Breast epithelium (tissue), 3 donors: ENCODE measurements at regions not wholly inside any gene's neighbourhood (a gene's known extent, or its start where the extent isn't known, plus 50 kb on each side); places are given as distances from the start of the nearest gene placed in this dataset.

Experiments used
- POLR2A ChIP-seq: fragments of 450-650 bp; IDR thresholded peaks from one replicate; pipeline ENCODE4 v1.6.1; 2016; ENCODE audit warnings: antibody characterized with exemption, mild to moderate bottlenecking, moderate library complexity
- TF ChIP-seq, protein P1 (sequence below), 3 donors: fragments of 450-650 bp; IDR thresholded peaks; one replicate each; pipeline ENCODE4 v1.5.1; 2016 to 2017; ENCODE audit warnings: antibody characterized with exemption in 3 of 3, mild to moderate bottlenecking in 3 of 3, moderate library complexity in 3 of 3

DNA sequence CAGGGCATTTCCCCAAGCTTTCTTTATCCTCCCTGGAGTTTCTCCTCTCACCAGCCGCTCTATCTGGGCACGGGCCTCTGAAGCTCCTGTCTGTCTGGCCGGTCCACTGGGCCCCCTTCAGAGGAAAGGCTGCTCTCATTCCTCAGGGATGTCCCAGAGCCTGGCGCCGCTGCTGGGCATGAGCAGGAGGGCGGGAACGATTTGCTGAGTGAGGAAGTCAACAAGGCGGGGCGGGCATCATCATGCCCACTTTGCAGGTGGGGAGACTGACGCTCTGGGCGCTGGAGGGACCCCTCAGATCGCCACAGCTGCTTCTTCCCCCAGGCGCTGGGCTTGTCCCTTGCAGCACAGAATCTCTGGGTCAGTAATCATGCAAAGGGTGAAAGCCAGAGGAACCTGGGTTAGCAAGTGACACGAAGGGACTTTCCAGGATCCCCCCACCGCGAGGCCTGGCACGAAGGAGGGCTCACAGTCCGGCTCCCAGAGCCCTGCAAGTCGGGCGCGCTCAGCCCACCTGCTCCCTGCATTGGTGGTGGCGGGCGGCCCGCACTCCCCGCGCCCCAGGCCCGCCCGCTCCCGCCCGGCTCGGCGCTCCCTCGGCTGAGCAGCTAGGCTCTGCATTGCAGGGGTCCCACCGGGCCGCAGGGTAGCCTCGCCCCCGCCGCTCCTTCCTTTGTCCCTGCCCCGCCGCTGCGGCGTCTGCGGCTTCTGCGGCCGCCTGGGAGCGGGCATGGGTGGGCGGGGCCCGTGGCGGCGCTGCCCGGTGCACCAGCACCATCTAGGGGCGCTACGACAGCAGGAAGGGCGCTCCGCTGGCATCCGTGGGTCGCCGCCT is 157.8 kb downstream of the CYRIA start:
- TF ChIP-seq, protein P1, sequence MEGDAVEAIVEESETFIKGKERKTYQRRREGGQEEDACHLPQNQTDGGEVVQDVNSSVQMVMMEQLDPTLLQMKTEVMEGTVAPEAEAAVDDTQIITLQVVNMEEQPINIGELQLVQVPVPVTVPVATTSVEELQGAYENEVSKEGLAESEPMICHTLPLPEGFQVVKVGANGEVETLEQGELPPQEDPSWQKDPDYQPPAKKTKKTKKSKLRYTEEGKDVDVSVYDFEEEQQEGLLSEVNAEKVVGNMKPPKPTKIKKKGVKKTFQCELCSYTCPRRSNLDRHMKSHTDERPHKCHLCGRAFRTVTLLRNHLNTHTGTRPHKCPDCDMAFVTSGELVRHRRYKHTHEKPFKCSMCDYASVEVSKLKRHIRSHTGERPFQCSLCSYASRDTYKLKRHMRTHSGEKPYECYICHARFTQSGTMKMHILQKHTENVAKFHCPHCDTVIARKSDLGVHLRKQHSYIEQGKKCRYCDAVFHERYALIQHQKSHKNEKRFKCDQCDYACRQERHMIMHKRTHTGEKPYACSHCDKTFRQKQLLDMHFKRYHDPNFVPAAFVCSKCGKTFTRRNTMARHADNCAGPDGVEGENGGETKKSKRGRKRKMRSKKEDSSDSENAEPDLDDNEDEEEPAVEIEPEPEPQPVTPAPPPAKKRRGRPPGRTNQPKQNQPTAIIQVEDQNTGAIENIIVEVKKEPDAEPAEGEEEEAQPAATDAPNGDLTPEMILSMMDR (IDR thresholded peaks at IDR 0.05) = peak in 2 of 3 donors; percentile 34 to 44
- no peak for TF ChIP-seq POLR2A
